ENCODE measurements at regions not wholly inside any gene's neighbourhood (a gene's known extent, or its start where the extent isn't known, plus 50 kb on each side); places are given as distances from the start of the nearest gene placed in this dataset.
"Not testable (repeated sequence)": the region's sequence is repeated elsewhere in the genome, so short reads cannot be mapped to it uniquely, and the experiment has no call there.

GRCh38 chr18:14999085-14999975, 251.4 kb downstream of the ANKRD30B start:
- Mint-ChIP-seq H3K4me3 (ENCODE audit: unreplicated experiment) (peak overlapping the region; percentile 52), H3K36me3 (ENCODE audit: unreplicated experiment) (no peaks in the 10 kb centered on the region), H3K4me1 (ENCODE audit: low read depth, unreplicated experiment) (no peaks in the 10 kb centered on the region), H3K27me3 (ENCODE audit: unreplicated experiment) (peaks cover 7% of the 10 kb centered on the region), H3K9me3 (ENCODE audit: unreplicated experiment) (peaks cover 3% of the 10 kb centered on the region), H3K27ac (ENCODE audit: unreplicated experiment) (no peak overlapping the region)
- peak; percentile 57 for DNase-seq
- TF ChIP-seq CTCF (IDR thresholded peaks at IDR 0.05; ENCODE audit: partially characterized antibody, unreplicated experiment), result no peak

- DNase-seq, result peak; percentile 36
- H3K27ac Mint-ChIP-seq (ENCODE audit: unreplicated experiment); H3K9me3 Mint-ChIP-seq (ENCODE audit: unreplicated experiment); H3K4me3 Mint-ChIP-seq (ENCODE audit: unreplicated experiment); H3K27me3 Mint-ChIP-seq (ENCODE audit: unreplicated experiment); H3K36me3 Mint-ChIP-seq (ENCODE audit: unreplicated experiment); H3K4me1 Mint-ChIP-seq (ENCODE audit: low read depth, unreplicated experiment): not testable (repeated sequence)
- peak; percentile 3 for TF ChIP-seq CTCF (IDR thresholded peaks at IDR 0.05; ENCODE audit: partially characterized antibody, unreplicated experiment)
These were observed 252.4 kb downstream of the ANKRD30B start for GRCh38 chr18:15000119-15001037.

GRCh38 chr18:15001038-15001794, 253.2 kb downstream of the ANKRD30B start:
- not testable (repeated sequence) for H3K36me3 Mint-ChIP-seq (ENCODE audit: unreplicated experiment); H3K27me3 Mint-ChIP-seq (ENCODE audit: unreplicated experiment); DNase-seq; H3K4me3 Mint-ChIP-seq (ENCODE audit: unreplicated experiment); H3K4me1 Mint-ChIP-seq (ENCODE audit: low read depth, unreplicated experiment); H3K9me3 Mint-ChIP-seq (ENCODE audit: unreplicated experiment); H3K27ac Mint-ChIP-seq (ENCODE audit: unreplicated experiment)

GRCh38 chr18:15001795-15002107, 253.8 kb downstream of the ANKRD30B start:
- not testable (repeated sequence) for H3K4me3 Mint-ChIP-seq (ENCODE audit: unreplicated experiment)

GRCh38 chr18:15002765-15003164, 254.8 kb downstream of the ANKRD30B start:
- not testable (repeated sequence) for H3K4me1 Mint-ChIP-seq (ENCODE audit: low read depth, unreplicated experiment); H3K36me3 Mint-ChIP-seq (ENCODE audit: unreplicated experiment); H3K9me3 Mint-ChIP-seq (ENCODE audit: unreplicated experiment); DNase-seq; H3K4me3 Mint-ChIP-seq (ENCODE audit: unreplicated experiment); H3K27ac Mint-ChIP-seq (ENCODE audit: unreplicated experiment)
- H3K27me3 Mint-ChIP-seq (ENCODE audit: unreplicated experiment), result peaks cover 11% of the 10 kb centered on the region

More at GRCh38 chr18:15001795-15002107, 253.8 kb downstream of the ANKRD30B start:
- H3K9me3 Mint-ChIP-seq (ENCODE audit: unreplicated experiment); H3K4me1 Mint-ChIP-seq (ENCODE audit: low read depth, unreplicated experiment); H3K27ac Mint-ChIP-seq (ENCODE audit: unreplicated experiment); H3K36me3 Mint-ChIP-seq (ENCODE audit: unreplicated experiment): not testable (repeated sequence)
- peak; percentile 41 for DNase-seq
- peaks cover 12% of the 10 kb centered on the region for H3K27me3 Mint-ChIP-seq (ENCODE audit: unreplicated experiment)

GRCh38 chr18:15003231-15003630, 255.3 kb downstream of the ANKRD30B start:
- not testable (repeated sequence) for H3K36me3 Mint-ChIP-seq (ENCODE audit: unreplicated experiment); H3K9me3 Mint-ChIP-seq (ENCODE audit: unreplicated experiment); H3K27ac Mint-ChIP-seq (ENCODE audit: unreplicated experiment); DNase-seq; H3K4me3 Mint-ChIP-seq (ENCODE audit: unreplicated experiment); H3K4me1 Mint-ChIP-seq (ENCODE audit: low read depth, unreplicated experiment)
- H3K27me3 Mint-ChIP-seq (ENCODE audit: unreplicated experiment), result peaks cover 11% of the 10 kb centered on the region

GRCh38 chr18:15003636-15004269, 255.8 kb downstream of the ANKRD30B start:
- H3K27ac Mint-ChIP-seq (ENCODE audit: unreplicated experiment); H3K4me3 Mint-ChIP-seq (ENCODE audit: unreplicated experiment); H3K9me3 Mint-ChIP-seq (ENCODE audit: unreplicated experiment); H3K4me1 Mint-ChIP-seq (ENCODE audit: low read depth, unreplicated experiment); DNase-seq; H3K36me3 Mint-ChIP-seq (ENCODE audit: unreplicated experiment): not testable (repeated sequence)
- H3K27me3 Mint-ChIP-seq (ENCODE audit: unreplicated experiment), result peaks cover 11% of the 10 kb centered on the region

- H3K27me3 Mint-ChIP-seq (ENCODE audit: unreplicated experiment), result peaks cover 11% of the 10 kb centered on the region
- H3K4me3 Mint-ChIP-seq (ENCODE audit: unreplicated experiment); DNase-seq; H3K9me3 Mint-ChIP-seq (ENCODE audit: unreplicated experiment); H3K4me1 Mint-ChIP-seq (ENCODE audit: low read depth, unreplicated experiment); H3K27ac Mint-ChIP-seq (ENCODE audit: unreplicated experiment); H3K36me3 Mint-ChIP-seq (ENCODE audit: unreplicated experiment): not testable (repeated sequence)
These were observed 256.4 kb downstream of the ANKRD30B start for GRCh38 chr18:15004270-15004973.

Data from glutamatergic neuron (in vitro differentiated cells).